ENCODE measurements at regions not wholly inside any gene's neighbourhood (a gene's known extent, or its start where the extent isn't known, plus 50 kb on each side); places are given as distances from the start of the nearest gene placed in this dataset.

GRCh38 chr2:180599804-180600203 is 380.6 kb upstream of the UBE2E3 start:
- Histone ChIP-seq H3K18ac (ENCODE audit: low read depth, low read length) (no peak overlapping the region), H2AK5ac (ENCODE audit: low read depth, low read length) (no peak overlapping the region)
- CTCF ChIA-PET = no interaction called here

More at GRCh38 chr2:180599804-180600203, 380.6 kb upstream of the UBE2E3 start:
- Histone ChIP-seq H3K4ac (ENCODE audit: low read depth, low read length) (no peak overlapping the region), H2BK20ac (ENCODE audit: low read depth, low read length) (no peak overlapping the region), H3K4me3 (ENCODE audit: insufficient read depth, low read depth, low read length) (no peak overlapping the region), H4K8ac (ENCODE audit: low read depth in 2 of 2, low read length in 2 of 2) (no peak overlapping the region), H3K23ac (ENCODE audit: low read depth, low read length) (no peak overlapping the region), H3K14ac (replicated peaks; ENCODE audit: low read depth, low read length) (no peak overlapping the region), H3K79me1 (ENCODE audit: low read depth in 1 of 2, low read length in 2 of 2) (no peaks in the 10 kb centered on the region), H3K56ac (ENCODE audit: extremely low read depth, insufficient read depth, low read length) (no peak overlapping the region), H2AK9ac (replicated peaks; ENCODE audit: low read depth, low read length, poor library complexity) (no peak overlapping the region), H2BK15ac (ENCODE audit: low read depth, low read length) (no peak overlapping the region), H2BK120ac (ENCODE audit: low read depth, low read length) (no peak overlapping the region), H3K27me3 (ENCODE audit: control insufficient read depth, insufficient read depth, low read length) (no peaks in the 10 kb centered on the region), H4K91ac (ENCODE audit: insufficient read depth, low read depth, low read length) (no peak overlapping the region), H3K27ac (ENCODE audit: insufficient read depth, low read length) (no peak overlapping the region), H2AFZ (replicated peaks; ENCODE audit: low read length, poor library complexity) (no peak overlapping the region), H4K20me1 (ENCODE audit: insufficient read depth, low read length) (no peaks in the 10 kb centered on the region), H2BK5ac (ENCODE audit: low read depth, low read length, poor library complexity, severe bottlenecking) (no peak overlapping the region), H4K5ac (ENCODE audit: low read depth, low read length) (no peak overlapping the region), H3K9me1 (ENCODE audit: insufficient read depth, low read length) (no peaks in the 10 kb centered on the region), H3K9ac (ENCODE audit: low read depth, low read length) (no peak overlapping the region), H3K36me3 (ENCODE audit: control insufficient read depth, insufficient read depth, low read length) (no peaks in the 10 kb centered on the region), H3K4me2 (ENCODE audit: low read depth, low read length) (no peak overlapping the region), H3K9me3 (ENCODE audit: control insufficient read depth, insufficient read depth, low read length) (no peaks in the 10 kb centered on the region), H3K4me1 (ENCODE audit: control insufficient read depth, insufficient read depth, low read length) (no peaks in the 10 kb centered on the region)
- intact Hi-C loops (cut with micrococcal nuclease) (no loop called here), dilution Hi-C loops (cut with HindIII; ENCODE audit: low sequenced_read_pairs, unreplicated experiment) (no loop called here), in situ Hi-C loops (cut with MboI; ENCODE audit: low sequenced_read_pairs) (no loop called here)
- DNase-seq = no peak
- POLR2A ChIA-PET (ENCODE audit: unreplicated experiment) = no interaction called here
- no peak for ATAC-seq (ENCODE audit: low read depth)
- no CpG with 5 or more reads among the region's 4 CpGs for WGBS, 2 experiments (ENCODE audit: extremely low coverage in 2 of 2, insufficient read length in 1 of 2)
- TF ChIP-seq SMC3 (IDR thresholded peaks at IDR 0.05; ENCODE audit: low read depth, low read length) = no peak
- no peak for TF ChIP-seq BHLHE40 (IDR thresholded peaks at IDR 0.05; ENCODE audit: low read depth, low read length)
- no peak for TF ChIP-seq CEBPB (IDR thresholded peaks at IDR 0.05; ENCODE audit: low read depth, low read length)
- TF ChIP-seq CHD1 (IDR thresholded peaks at IDR 0.05; ENCODE audit: low read depth, low read length) = no peak
- TF ChIP-seq POLR2A (IDR thresholded peaks at IDR 0.05; ENCODE audit: low read depth, low read length) = no peak
- no peak for TF ChIP-seq USF2 (IDR thresholded peaks at IDR 0.05; ENCODE audit: low read depth, low read length)
- no peak for TF ChIP-seq NFE2L2 (IDR thresholded peaks at IDR 0.05; ENCODE audit: low read depth, low read length)
- TF ChIP-seq MAZ (IDR thresholded peaks at IDR 0.05; ENCODE audit: borderline replicate concordance, low read depth, low read length) = no peak
- no peak for TF ChIP-seq MAFK (IDR thresholded peaks at IDR 0.05; ENCODE audit: low read depth, low read length)
- BruUV-seq (replicated peaks) = no TSS peak
